GM12865 (cell line): ENCODE measurements at regions not wholly inside any gene's neighbourhood (a gene's known extent, or its start where the extent isn't known, plus 50 kb on each side); places are given as distances from the start of the nearest gene placed in this dataset.

Experiments
- DNase-seq: peaks from one replicate; pipeline ENCODE4 v3.0.0; 2010; ENCODE audit warnings: low read depth
- H3K4me3 ChIP-seq: 2 replicates; pipeline ENCODE4 v1.5.1; 2011; ENCODE audit warnings: mild to moderate bottlenecking, low read depth, low read length, control low read depth
- TF ChIP-seq, protein P1 (sequence below): IDR thresholded peaks from 2 replicates; pipeline ENCODE4 v1.5.1; 2011; ENCODE audit warnings: low read length, control low read depth, low read depth, inconsistent platforms; ENCODE audit not compliant: insufficient read depth; ENCODE audit errors: missing control alignments

GRCh38 chr4:72924814-72925213 lies 144.7 kb downstream of the COX18 start:
- no peak overlapping the region for H3K4me3 ChIP-seq
- TF ChIP-seq, protein P1, sequence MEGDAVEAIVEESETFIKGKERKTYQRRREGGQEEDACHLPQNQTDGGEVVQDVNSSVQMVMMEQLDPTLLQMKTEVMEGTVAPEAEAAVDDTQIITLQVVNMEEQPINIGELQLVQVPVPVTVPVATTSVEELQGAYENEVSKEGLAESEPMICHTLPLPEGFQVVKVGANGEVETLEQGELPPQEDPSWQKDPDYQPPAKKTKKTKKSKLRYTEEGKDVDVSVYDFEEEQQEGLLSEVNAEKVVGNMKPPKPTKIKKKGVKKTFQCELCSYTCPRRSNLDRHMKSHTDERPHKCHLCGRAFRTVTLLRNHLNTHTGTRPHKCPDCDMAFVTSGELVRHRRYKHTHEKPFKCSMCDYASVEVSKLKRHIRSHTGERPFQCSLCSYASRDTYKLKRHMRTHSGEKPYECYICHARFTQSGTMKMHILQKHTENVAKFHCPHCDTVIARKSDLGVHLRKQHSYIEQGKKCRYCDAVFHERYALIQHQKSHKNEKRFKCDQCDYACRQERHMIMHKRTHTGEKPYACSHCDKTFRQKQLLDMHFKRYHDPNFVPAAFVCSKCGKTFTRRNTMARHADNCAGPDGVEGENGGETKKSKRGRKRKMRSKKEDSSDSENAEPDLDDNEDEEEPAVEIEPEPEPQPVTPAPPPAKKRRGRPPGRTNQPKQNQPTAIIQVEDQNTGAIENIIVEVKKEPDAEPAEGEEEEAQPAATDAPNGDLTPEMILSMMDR: no peak
- DNase-seq: no peak

DNA sequence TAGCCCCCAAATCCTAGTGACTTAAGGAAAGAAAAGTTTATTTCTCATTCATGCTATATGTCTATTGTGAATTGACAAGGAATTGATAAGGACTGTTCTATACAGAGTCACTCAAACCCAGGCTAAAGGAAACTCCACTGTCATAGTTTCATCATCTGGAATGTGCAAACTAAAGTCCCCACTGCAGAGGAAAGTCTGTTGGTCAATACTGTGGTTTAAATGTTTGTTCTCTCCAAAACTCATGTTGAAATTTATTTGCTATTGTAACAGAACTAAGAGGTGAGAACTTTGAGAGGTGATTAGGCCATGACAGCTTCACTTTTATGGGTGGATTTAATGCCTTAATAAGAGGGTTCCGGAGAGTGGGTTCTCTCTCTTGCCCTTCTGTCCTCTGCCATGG lies 149.6 kb downstream of the COX18 start:
- TF ChIP-seq, protein P1: no peak
- DNase-seq: no peak
- no peak overlapping the region for H3K4me3 ChIP-seq

DNA sequence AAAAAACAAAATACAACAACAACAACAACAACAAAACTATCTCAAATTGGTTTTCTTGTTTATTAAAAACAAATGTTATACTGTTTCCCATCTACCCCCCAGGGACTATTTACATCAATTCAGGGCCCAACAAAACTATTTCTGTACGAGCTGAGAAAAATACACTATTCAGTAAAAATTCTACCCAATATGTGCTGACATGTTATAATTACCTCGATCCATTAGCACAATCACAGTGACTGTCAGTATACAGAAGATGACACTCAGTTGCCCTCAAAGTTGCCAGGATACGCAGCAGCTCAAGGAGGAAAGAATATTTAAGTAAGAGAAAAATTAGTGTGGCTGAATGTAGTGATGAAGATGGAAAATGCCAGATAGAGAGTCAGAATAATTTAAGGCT lies 150.1 kb downstream of the COX18 start:
- TF ChIP-seq, protein P1: no peak
- no peak overlapping the region for H3K4me3 ChIP-seq
- DNase-seq: no peak

DNA sequence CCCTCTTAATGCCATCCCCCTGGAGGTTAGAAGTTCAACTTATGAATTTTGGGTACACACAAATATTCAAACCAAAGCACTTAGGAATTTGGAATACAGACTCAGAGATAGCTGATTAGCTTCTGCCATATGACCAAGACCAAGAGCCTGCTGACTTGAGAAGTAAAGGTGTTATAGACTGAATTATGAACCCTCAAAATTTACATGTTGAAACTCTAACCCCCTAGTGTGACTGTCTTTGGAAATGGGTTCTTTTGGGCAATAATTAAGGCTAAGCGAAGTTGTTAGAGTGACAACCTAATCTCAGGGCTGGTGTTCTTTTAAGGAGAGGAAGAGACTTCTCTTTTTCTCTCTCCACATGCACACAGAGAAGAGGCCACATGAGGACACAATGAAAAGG lies 151.2 kb downstream of the COX18 start:
- DNase-seq: no peak
- TF ChIP-seq, protein P1: no peak
- H3K4me3 ChIP-seq: no peak overlapping the region

GRCh38 chr4:72911316-72911715 lies 158.2 kb downstream of the COX18 start:
- DNase-seq: no peak
- TF ChIP-seq, protein P1: no peak

GRCh38 chr4:72909461-72909860 lies 160.1 kb downstream of the COX18 start:
- no peak overlapping the region for H3K4me3 ChIP-seq
- DNase-seq: no peak
- TF ChIP-seq, protein P1: peak; percentile 5

More at GRCh38 chr4:72911316-72911715, 158.2 kb downstream of the COX18 start:
- H3K4me3 ChIP-seq: no peak overlapping the region

GRCh38 chr4:72902354-72902753 lies 167.2 kb downstream of the COX18 start:
- H3K4me3 ChIP-seq: no peak overlapping the region
- TF ChIP-seq, protein P1: no peak
- no peak for DNase-seq
